ENCODE measurements at regions not wholly inside any gene's neighbourhood (a gene's known extent, or its start where the extent isn't known, plus 50 kb on each side); places are given as distances from the start of the nearest gene placed in this dataset.

- no peak overlapping the region for H3K4me3 ChIP-seq (ENCODE audit: low read depth, low read length)
- no peak for DNase-seq (ENCODE audit: low read depth)
- TF ChIP-seq CTCF (conservative IDR thresholded peaks at IDR 0.05; ENCODE audit: low read depth, low read length) = no peak
Measured at GRCh38 chr11:95373241-95373640, 142.2 kb upstream of the SESN3 start.

- no peak for DNase-seq (ENCODE audit: low read depth)
- no peak overlapping the region for H3K4me3 ChIP-seq (ENCODE audit: low read depth, low read length)
- no peak for TF ChIP-seq CTCF (conservative IDR thresholded peaks at IDR 0.05; ENCODE audit: low read depth, low read length)
Measured at GRCh38 chr11:95372097-95372656, 141.2 kb upstream of the SESN3 start.

GRCh38 chr11:95371153-95371552 is 140.2 kb upstream of the SESN3 start:
- no peak for DNase-seq (ENCODE audit: low read depth)
- no peak overlapping the region for H3K4me3 ChIP-seq (ENCODE audit: low read depth, low read length)
- no peak for TF ChIP-seq CTCF (conservative IDR thresholded peaks at IDR 0.05; ENCODE audit: low read depth, low read length)

- H3K4me3 ChIP-seq (ENCODE audit: low read depth, low read length) = no peak overlapping the region
- no peak for DNase-seq (ENCODE audit: low read depth)
- TF ChIP-seq CTCF (conservative IDR thresholded peaks at IDR 0.05; ENCODE audit: low read depth, low read length) = no peak
Measured at GRCh38 chr11:95367726-95368125, 136.7 kb upstream of the SESN3 start.

- TF ChIP-seq CTCF (conservative IDR thresholded peaks at IDR 0.05; ENCODE audit: low read depth, low read length) = no peak
- H3K4me3 ChIP-seq (ENCODE audit: low read depth, low read length) = no peak overlapping the region
- DNase-seq (ENCODE audit: low read depth) = no peak
Measured at GRCh38 chr11:95365348-95365747, 134.3 kb upstream of the SESN3 start.

GRCh38 chr11:95364324-95365295 is 133.6 kb upstream of the SESN3 start:
- no peak for TF ChIP-seq CTCF (conservative IDR thresholded peaks at IDR 0.05; ENCODE audit: low read depth, low read length)
- H3K4me3 ChIP-seq (ENCODE audit: low read depth, low read length) = no peak overlapping the region
- peak; percentile 46 for DNase-seq (ENCODE audit: low read depth)

All from epithelial cell of proximal tubule (primary cell).